ENCODE measurements at regions not wholly inside any gene's neighbourhood (a gene's known extent, or its start where the extent isn't known, plus 50 kb on each side); places are given as distances from the start of the nearest gene placed in this dataset.

DNA sequence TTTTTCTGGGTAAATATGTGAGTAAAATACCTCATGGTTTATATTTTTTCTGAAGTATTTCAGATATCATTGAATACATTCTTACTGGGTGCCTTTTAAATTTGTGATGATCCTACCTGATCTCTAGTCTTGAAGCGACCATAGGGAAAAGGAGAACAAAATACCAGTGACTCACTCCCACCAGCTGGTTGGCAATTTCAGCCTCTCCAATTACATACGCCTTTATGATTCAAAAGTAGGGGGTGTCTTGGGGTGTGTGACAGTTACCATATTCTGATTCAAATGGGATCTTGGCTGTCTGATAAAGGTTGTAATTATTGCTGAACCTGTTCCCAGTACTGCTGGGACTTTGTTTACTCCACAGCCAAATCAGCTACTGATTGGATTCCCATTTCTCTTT, 175.9 kb upstream of the NXPH2 start:
- TF ChIP-seq, protein P1, sequence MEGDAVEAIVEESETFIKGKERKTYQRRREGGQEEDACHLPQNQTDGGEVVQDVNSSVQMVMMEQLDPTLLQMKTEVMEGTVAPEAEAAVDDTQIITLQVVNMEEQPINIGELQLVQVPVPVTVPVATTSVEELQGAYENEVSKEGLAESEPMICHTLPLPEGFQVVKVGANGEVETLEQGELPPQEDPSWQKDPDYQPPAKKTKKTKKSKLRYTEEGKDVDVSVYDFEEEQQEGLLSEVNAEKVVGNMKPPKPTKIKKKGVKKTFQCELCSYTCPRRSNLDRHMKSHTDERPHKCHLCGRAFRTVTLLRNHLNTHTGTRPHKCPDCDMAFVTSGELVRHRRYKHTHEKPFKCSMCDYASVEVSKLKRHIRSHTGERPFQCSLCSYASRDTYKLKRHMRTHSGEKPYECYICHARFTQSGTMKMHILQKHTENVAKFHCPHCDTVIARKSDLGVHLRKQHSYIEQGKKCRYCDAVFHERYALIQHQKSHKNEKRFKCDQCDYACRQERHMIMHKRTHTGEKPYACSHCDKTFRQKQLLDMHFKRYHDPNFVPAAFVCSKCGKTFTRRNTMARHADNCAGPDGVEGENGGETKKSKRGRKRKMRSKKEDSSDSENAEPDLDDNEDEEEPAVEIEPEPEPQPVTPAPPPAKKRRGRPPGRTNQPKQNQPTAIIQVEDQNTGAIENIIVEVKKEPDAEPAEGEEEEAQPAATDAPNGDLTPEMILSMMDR (IDR thresholded peaks at IDR 0.05): no peak
- no peak for TF ChIP-seq EZH2 (IDR thresholded peaks at IDR 0.05; ENCODE audit: borderline replicate concordance, insufficient read depth, low read depth, low read length, poor library complexity, severe bottlenecking)

Measured in B cell (primary cell).